ENCODE measurements at regions not wholly inside any gene's neighbourhood (a gene's known extent, or its start where the extent isn't known, plus 50 kb on each side); places are given as distances from the start of the nearest gene placed in this dataset.

DNA sequence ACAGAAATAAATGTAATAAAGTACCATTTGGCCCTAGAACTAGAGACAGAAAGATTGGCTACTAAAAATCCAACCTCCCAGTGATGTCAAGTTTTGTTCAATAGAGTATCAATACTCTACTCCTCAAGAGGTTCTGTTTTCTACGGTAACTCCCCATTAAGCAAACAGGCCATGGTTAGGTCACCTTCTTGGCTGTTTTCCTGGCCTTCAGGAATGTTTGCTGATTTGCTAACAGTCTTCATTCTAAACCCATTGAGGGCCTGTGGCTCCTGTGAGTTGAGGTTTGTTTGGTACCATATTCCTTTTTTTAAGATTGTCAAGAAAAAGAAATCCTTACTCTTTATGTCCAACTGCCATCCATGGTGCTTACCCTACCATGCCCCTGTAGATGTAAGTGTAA lies 1022.0 kb upstream of the TMEM132C start:
- intact Hi-C loops (cut with micrococcal nuclease; ENCODE audit: unreplicated experiment): no loop called here
- DNase-seq (ENCODE audit: low spot score): no peak
- H4K20me1 ChIP-seq (ENCODE audit: insufficient read depth, low read length): no peaks in the 10 kb centered on the region
- no peak overlapping the region for H2AFZ ChIP-seq (ENCODE audit: low read length)
- H3K9me3 ChIP-seq (ENCODE audit: low read length): no peaks in the 10 kb centered on the region
- no peak overlapping the region for H3K4me2 ChIP-seq (ENCODE audit: low read length)
- no peak overlapping the region for H3K4me3 ChIP-seq (ENCODE audit: low read depth, low read length, poor library complexity, severe bottlenecking)
- ChIA-PET POLR2A (no interaction called here), CTCF (ENCODE audit: unreplicated experiment) (no interaction called here)
- no peaks in the 10 kb centered on the region for H3K79me2 ChIP-seq (ENCODE audit: insufficient read depth, low read depth, low read length)
- H3K9me2 ChIP-seq (ENCODE audit: insufficient read depth, low read length): no peaks in the 10 kb centered on the region
- no TSS peak for BruUV-seq (replicated peaks)
- H3K36me3 ChIP-seq (ENCODE audit: insufficient read depth, low read length): no peaks in the 10 kb centered on the region
- TF ChIP-seq, protein P1, sequence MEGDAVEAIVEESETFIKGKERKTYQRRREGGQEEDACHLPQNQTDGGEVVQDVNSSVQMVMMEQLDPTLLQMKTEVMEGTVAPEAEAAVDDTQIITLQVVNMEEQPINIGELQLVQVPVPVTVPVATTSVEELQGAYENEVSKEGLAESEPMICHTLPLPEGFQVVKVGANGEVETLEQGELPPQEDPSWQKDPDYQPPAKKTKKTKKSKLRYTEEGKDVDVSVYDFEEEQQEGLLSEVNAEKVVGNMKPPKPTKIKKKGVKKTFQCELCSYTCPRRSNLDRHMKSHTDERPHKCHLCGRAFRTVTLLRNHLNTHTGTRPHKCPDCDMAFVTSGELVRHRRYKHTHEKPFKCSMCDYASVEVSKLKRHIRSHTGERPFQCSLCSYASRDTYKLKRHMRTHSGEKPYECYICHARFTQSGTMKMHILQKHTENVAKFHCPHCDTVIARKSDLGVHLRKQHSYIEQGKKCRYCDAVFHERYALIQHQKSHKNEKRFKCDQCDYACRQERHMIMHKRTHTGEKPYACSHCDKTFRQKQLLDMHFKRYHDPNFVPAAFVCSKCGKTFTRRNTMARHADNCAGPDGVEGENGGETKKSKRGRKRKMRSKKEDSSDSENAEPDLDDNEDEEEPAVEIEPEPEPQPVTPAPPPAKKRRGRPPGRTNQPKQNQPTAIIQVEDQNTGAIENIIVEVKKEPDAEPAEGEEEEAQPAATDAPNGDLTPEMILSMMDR (conservative IDR thresholded peaks at IDR 0.05; ENCODE audit: low read length): no peak
- TF ChIP-seq EZH2phosphoT487 (IDR thresholded peaks at IDR 0.05; ENCODE audit: borderline replicate concordance, low read depth, low read length): no peak
- no peak overlapping the region for H3K27ac ChIP-seq (ENCODE audit: low read depth, low read length, poor library complexity, severe bottlenecking)
- no peaks in the 10 kb centered on the region for H3K4me1 ChIP-seq (ENCODE audit: insufficient read depth, low read length, poor library complexity, severe bottlenecking)

DNA sequence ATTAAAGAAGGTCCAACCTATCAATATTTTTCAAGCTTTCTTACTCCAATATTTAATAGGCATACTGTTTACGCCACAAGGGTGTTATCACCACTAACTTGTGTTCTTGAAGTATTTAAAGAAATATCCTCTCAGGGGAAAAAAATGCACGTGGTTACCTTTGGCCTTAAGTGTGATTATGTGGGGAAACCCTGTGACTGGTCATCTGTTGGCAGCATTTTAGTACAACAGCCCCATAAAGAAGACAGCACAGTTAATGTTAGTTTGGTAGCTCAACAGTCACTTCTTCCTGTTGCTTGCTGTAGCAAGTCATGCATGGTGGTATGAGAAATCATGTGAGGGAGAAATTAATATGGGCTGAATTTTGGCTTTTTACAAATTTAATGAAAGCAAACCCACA lies 1021.5 kb upstream of the TMEM132C start:
- Histone ChIP-seq H3K36me3 (ENCODE audit: insufficient read depth, low read length) (no peaks in the 10 kb centered on the region), H3K9me3 (ENCODE audit: low read length) (no peaks in the 10 kb centered on the region), H3K79me2 (ENCODE audit: insufficient read depth, low read depth, low read length) (no peaks in the 10 kb centered on the region), H3K9me2 (ENCODE audit: insufficient read depth, low read length) (no peaks in the 10 kb centered on the region), H3K4me2 (ENCODE audit: low read length) (no peak overlapping the region), H3K4me3 (ENCODE audit: low read depth, low read length, poor library complexity, severe bottlenecking) (no peak overlapping the region), H3K27ac (ENCODE audit: low read depth, low read length, poor library complexity, severe bottlenecking) (no peak overlapping the region), H3K4me1 (ENCODE audit: insufficient read depth, low read length, poor library complexity, severe bottlenecking) (no peaks in the 10 kb centered on the region), H4K20me1 (ENCODE audit: insufficient read depth, low read length) (no peaks in the 10 kb centered on the region), H2AFZ (ENCODE audit: low read length) (no peak overlapping the region)
- ChIA-PET POLR2A (no interaction called here), CTCF (ENCODE audit: unreplicated experiment) (no interaction called here)
- TF ChIP-seq, protein P1 (conservative IDR thresholded peaks at IDR 0.05; ENCODE audit: low read length): no peak
- no peak for TF ChIP-seq EZH2phosphoT487 (IDR thresholded peaks at IDR 0.05; ENCODE audit: borderline replicate concordance, low read depth, low read length)
- DNase-seq (ENCODE audit: low spot score): no peak
- BruUV-seq (replicated peaks): no TSS peak
- intact Hi-C loops (cut with micrococcal nuclease; ENCODE audit: unreplicated experiment): no loop called here

DNA sequence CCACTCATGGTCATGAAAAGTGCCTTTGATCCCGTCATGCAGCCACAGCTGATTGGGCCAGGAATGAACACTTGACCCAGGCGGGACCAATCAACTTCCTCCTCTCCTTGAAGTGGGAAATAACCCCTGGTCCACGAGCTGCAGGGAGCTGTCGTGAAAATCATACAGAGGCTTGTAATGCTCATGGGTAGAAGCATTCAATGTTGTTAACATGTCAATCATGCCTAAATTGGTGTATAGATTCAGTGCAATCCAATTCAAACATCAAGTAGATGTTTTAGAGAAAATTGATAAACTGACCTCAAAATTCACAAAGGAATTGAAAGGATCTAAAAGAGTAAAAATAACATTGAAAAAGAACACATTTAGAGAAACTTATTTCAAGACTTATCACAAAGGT lies 1019.0 kb upstream of the TMEM132C start:
- no peaks in the 10 kb centered on the region for H3K36me3 ChIP-seq (ENCODE audit: insufficient read depth, low read length)
- H2AFZ ChIP-seq (ENCODE audit: low read length): no peak overlapping the region
- no peak for TF ChIP-seq EZH2phosphoT487 (IDR thresholded peaks at IDR 0.05; ENCODE audit: borderline replicate concordance, low read depth, low read length)
- TF ChIP-seq, protein P1 (conservative IDR thresholded peaks at IDR 0.05; ENCODE audit: low read length): no peak
- H3K4me2 ChIP-seq (ENCODE audit: low read length): no peak overlapping the region
- H3K4me3 ChIP-seq (ENCODE audit: low read depth, low read length, poor library complexity, severe bottlenecking): no peak overlapping the region
- CTCF ChIA-PET (ENCODE audit: unreplicated experiment): no interaction called here
- H3K79me2 ChIP-seq (ENCODE audit: insufficient read depth, low read depth, low read length): no peaks in the 10 kb centered on the region
- H4K20me1 ChIP-seq (ENCODE audit: insufficient read depth, low read length): no peaks in the 10 kb centered on the region
- no peaks in the 10 kb centered on the region for H3K9me2 ChIP-seq (ENCODE audit: insufficient read depth, low read length)
- H3K4me1 ChIP-seq (ENCODE audit: insufficient read depth, low read length, poor library complexity, severe bottlenecking): no peaks in the 10 kb centered on the region
- intact Hi-C loops (cut with micrococcal nuclease; ENCODE audit: unreplicated experiment): no loop called here
- POLR2A ChIA-PET: no interaction called here
- H3K9me3 ChIP-seq (ENCODE audit: low read length): no peaks in the 10 kb centered on the region
- no peak overlapping the region for H3K27ac ChIP-seq (ENCODE audit: low read depth, low read length, poor library complexity, severe bottlenecking)
- DNase-seq (ENCODE audit: low spot score): no peak
- BruUV-seq (replicated peaks): no TSS peak
